ENCODE measurements at regions not wholly inside any gene's neighbourhood (a gene's known extent, or its start where the extent isn't known, plus 50 kb on each side); places are given as distances from the start of the nearest gene placed in this dataset.
"Not testable (repeated sequence)": the region's sequence is repeated elsewhere in the genome, so short reads cannot be mapped to it uniquely, and the experiment has no call there.

DNA sequence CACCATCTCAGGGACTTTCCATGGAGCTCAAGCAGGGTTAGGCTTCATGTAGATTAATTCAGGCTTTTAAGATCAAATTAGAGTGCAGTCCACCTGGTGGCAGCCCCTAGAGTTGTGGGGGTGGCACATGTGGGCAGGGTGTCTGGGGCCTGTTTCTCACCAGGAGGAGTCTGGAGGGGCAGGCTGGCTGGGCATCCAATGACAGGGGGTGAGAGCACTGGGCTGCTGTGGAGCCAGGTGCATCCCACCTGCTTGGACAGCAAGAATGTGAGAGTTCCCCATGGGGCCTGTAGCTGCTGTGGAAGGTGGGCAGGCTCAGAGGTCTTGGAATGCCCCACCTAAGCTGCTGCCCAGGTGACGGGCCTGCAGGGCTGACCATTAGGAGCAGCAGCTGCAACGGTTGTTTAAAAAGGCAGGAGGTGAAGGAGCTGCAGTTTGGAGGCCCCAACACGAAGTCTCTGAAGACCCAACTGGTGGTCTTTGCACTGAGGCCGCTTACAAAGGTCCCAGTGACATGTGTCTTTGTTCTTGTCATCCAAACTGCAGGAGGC is 686.3 kb upstream of the HS6ST1 start:
- DNase-seq = no peak

DNA sequence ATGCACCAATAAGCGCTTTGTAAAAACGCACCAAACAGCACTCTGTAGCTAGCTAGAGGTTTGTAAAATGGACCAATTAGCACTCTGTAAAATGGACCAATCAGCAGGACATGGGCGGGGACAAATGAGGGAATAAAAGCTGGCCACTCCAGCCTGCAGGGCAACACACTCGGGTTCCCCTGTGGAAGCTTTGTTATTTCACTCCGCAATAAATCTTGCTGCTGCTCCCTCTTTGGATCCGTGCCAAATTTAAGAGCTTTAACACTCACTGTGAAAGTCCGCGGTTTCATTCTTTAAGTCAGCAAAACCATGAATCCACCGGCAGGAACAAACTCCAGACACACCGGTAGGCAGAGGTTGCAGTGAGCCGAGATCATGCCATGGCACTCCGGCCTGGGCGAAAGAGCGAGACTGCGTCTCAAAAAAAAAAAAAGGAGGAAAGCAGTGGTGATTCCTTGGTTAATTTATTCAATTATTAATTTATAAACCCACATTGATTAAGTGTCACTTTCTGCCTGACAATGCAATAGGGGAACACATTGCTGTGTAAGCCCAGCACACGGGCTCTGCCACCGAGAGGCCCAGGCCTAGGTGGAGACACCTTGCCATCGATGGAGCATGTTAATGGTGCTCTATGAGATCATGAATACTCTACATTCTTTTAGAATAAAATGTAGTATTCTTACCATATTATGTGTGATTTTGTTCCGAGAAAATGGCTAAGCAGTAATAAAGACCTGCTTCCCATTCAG is 687.6 kb upstream of the HS6ST1 start:
- DNase-seq = no peak

DNA sequence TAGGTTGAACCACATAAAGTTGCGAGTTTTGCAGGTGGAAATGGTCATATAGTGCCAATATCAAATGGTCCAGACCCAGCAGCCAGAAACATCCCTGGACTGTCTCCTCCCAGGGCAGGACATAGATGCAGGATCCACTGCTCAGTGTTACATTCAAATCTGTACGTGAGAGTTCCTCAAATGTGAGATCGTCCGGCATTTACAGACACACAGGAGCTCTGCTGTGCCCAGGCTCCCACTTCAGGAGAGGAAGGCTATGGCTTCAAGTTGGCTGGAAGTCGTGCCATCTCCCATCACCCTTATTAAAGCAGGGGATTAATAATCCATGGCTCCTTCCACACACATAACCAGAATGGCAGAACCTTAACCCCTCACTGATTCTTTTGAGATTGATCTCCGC is 688.2 kb upstream of the HS6ST1 start:
- no peak for DNase-seq

DNA sequence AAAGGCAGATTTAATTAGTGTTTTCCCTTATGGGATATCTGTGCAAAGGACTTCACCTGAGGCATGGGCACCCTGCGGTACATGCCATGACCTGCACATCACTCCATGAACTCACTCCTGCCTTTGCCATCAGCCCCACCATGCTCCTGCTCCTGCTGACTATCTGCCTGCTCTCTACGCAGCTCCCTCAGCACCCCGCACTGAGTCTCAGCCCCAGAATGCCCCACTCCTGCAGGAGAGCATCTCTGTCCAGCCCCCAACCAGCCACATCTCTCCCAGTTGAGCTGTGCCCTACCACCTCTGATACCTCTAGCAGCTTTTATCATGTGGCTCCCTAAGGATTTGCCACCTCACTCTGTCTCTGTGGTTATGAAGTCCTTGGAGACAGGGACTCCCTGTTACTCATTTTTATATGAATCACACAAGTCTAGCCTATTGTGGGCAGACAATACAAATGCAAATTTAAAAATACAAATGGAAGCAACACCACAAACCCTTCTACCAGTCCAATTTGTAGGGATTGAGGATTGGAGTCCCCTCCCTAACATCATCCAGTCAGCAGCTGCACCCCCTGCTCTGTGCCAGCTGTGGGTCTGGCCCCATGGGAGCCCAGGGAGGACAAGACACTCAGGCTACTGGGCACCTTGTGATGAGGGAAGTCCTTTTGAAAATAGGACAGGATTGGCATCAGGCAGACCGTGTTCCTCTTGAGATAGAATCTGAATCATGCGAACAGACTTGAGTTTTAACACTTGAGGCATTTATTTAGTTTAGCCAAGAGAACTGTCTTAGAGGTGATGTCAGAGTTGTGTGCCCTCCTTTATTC is 689.6 kb upstream of the HS6ST1 start:
- DNase-seq = no peak

DNA sequence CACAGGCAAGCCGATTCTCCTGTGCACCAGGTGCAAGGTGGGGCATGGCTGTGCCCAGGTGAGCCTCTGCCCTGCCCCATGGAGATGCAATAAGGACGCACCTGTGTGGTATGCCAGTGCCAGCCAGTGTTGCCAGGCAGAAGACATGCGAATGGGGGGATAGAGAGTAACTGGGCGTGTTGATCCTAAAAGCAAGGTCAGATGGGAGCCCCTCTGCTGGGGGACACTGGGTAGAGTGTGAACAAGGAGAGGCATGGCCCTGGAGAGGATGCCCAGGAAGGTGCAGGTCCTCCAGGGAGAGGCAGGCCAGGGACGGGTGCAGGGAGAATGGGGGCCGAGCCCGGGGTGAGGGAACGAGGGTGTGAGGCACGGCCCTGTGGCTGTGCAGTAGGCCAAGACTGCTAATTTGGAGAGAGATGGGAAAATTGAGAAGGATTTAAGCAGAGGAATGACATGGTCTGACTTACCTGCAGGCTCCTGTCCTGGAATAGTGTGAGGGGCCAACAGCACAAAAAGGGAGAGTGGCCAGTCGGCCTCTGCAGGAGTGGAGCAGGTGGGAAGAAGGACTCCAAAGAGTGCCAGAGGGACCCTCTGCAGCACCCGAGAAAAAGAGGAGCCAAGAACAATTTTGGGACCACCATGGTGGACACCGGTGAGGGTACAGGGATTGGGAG is 690.4 kb upstream of the HS6ST1 start:
- DNase-seq = no peak

DNA sequence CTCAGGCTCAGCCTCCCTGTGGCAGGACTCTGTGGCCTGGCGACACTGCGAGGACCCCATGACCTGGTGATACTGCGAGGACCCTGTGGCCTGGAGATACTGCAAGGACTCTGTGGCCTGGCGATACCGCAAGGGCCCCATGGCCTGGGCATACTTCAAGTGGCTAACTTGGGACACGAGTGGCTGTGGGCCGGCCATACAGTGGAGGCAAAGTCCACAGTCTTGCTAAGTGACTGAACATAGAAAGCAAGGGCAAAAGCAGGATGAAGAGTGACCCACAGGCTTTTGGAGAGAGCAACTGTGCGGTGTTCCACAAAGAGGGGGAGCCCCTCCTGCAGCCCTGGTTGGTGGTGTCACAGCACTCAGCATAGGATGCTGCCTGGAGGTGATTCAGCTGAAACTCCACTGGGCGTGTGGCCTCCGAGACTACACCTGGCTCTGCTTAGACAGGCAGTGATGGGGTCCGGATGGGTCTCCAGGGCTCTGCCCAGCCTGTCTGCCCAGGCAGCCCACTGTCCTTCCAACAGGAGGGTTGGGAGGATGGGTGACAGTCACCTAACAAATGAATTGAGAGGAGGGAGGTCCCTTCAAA is 691.0 kb upstream of the HS6ST1 start:
- DNase-seq = no peak

DNA sequence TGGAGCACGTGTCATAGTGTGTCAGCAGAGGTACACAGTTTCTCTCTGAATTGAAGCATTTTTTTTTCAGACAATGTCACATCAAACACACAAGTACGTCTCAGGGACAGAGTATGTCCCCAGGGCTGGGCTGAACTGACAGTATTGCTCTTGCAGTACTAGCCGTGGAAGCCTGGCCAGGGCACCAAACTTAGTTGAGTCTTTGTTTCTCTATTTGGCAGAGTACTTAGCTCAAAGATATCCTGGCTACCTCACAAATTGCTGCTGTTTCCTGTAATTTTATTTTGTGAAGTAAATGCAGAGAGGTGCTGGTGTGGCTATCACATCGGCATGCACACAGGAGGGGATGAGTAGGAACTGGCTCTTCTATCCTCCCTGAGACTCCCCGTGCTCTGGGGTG is 691.6 kb upstream of the HS6ST1 start:
- no peak for DNase-seq

DNA sequence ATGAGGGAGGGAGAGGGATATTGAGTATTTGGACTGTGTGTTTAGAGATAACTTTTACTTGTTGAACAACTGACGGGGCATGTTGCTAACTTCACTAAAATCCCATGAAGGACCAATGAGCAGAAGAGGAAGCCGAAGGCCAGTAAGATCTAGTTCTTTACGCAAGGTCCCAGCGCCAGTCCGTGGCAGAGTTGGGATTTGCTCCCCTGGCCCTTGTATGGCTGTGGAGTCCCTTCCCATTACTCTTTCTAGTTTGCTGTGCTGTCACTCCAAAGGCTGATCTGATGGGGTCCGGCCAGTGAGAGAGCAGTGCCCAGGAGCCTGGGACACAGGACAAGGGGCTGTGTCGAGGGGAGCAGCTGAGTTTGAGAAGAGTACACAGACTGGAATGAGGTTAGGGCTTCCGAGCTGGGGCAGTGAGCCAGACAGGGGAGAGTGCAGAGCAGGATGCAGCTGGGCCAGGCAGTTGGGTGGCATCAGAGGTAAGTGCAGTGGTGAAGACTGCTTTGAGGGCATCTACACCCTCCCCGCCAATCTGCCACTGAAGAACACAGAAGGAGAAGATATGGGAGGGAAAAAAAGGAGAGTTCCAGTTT is 692.9 kb upstream of the HS6ST1 start:
- no peak for DNase-seq

DNA sequence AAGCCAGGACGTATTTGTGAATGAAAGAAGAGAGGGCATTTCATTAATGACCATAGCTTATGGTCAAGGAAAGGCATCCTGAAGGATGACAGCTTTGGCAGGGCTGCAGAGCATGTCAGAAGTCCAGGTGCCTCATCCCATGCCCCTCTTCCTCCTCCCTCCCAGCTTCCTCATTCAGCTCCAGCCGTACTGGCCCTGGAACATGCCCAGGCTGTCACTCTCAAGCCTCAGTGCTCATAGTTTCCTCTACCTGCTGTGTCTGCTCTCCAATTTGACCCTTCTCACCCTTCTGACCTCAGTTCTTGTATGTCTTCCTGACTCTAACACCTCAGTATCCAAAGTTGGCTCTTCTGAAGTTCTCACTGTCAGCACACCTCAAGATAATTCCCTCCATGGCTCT is 695.8 kb upstream of the HS6ST1 start:
- DNase-seq = no peak

DNA sequence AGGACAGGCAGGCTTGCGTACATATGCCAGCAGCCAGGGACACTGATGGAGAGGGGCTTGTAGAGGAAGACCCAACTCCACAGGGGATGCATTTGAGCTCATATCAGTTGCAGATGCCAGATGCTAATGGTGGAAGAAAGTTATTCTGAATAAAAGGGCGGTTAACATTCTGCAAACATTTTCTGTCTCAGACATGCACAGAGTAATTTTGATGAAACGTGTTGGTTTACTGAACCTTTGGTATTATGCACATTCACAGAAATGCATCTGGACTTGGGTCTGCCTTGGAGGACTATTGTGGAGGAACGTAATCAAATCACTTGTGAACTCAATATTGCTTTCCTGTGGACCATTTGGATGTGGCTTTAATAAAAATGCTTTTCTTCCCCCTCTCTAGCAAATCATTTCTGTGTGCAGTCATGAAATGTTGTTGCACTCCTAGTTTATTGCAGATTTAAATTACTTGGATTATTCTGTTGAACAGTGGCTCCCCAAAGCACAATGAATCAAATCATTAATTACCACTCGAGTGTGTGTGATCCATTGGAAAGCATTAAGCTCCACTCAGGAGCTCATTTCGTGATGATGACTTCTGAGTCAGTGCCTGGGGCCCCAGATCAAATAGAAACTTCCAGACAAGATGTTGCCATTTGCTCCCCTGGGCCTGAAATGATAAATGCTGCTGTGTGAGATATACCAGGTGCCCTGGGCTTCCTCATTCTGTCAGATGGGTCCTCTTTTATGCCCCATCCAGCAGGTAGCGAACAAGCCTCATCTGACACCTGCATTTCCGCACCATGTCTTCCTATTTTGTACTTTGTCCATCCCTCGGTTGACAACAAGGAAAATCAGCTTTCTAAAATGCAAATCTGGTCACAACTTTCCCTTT is 697.0 kb upstream of the HS6ST1 start:
- DNase-seq = no peak

DNA sequence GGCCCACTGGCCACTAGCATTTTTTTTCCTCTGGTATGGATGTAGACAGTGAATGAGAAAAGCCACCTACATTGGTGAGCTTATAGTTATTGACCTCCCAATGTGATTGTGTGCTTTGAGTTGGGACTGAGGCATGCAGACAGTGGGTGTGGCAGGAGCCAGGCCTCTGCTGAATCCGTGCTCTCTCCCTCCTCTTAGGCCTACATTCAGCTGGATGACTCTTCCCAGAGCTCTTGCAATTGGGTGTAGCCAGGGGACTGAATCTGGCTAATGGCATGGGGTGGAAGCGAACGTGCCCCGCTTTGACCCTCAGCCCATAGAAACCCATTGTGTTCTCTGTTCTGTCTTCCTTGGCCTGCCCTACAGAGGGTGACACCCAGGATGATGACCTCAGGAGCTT is 698.3 kb upstream of the HS6ST1 start:
- no peak for DNase-seq

DNA sequence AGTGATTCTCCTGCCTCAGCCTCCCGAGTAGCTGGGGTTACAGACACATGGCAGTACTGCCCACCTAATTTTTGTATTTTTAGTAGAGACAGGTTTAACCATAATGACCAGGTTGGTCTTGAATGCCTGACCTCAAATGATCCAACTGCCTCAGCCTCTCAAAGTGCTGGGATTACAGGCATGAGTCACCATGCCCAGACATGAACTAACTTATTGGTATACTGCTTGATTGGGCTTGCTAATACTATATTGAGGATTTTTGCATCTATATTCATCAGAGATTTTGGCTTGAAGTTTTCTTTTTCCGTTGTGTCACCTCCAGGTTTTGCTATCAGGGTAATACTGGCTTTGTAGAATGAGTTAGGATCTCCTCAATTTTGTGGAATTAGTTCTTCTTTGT is 706.1 kb upstream of the HS6ST1 start:
- DNase-seq = no peak

DNA sequence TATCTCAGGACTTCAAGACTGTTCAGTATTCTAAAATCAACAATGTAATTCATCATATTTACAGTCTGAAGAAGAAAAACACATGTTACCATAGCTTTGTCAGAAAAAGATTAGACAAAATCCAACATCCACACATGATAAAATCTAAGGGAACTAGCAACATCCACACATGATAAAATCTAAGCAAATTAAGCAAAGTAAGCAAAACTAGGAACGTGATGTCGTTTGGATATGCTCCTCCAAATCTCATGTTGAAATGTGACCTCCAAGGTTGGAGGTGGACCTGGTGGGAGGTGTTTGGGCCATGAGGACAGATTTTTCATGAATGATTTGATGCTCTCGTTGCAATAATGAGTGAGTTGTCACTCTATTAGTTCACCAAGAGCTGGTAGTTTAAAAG is 717.3 kb upstream of the HS6ST1 start:
- no peak for DNase-seq

DNA sequence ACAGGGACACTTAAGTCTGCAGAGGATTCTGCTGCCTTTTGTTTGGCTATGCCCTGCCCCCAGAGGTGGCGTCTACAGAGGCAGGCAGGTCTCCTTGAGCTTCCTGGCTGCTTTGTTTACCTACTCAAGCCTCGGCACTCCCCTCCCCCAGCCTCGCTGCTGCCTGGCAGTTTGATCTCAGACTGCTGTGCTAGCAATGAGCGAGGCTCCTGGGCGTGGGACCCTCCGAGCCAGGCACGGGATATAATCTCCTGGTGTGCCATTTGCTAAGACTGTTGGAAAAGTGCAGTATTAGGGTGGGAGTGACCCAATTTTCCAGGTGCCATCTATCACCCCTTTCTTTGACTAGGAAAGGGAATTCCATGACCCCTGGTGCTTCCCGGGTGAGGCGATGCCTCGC is 725.0 kb upstream of the HS6ST1 start:
- not testable (repeated sequence) for DNase-seq

DNA sequence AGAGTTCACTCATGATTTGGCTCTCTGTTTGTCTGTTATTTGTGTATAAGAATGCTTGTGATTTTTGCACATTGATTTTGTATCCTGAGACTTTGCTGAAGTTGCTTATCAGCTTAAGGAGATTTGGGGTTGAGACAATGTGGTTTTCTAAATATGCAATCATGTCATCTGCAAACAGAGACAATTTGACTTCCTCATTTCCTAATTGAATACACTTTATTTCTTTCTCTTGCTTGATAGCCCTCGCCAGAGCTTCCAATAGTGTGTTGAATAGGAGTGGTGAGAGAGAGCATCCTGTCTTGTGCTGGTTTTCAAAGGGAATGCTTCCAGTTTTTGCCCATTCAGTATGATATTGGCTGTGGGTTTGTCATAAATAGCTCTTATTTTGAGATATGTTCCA is 727.8 kb upstream of the HS6ST1 start:
- not testable (repeated sequence) for DNase-seq

DNA sequence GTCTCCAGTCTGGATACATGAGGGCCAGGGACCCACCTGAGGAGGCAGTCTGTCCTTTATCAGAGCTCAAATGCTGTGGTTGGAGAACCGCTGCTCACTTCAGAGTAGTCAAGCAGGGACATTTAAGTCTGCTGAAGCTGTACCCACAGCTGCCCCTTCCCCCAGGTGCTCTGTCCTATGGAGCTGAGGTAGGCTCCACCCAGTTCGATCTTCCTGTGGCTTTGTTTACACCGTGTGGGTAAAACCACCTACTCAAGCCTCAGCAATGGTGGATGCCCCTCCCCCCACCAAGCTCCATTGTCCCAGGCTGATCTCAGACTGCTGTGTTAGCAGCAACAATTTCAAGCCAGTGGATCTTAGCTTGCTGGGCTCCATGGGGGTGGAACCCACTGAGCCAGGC is 731.4 kb upstream of the HS6ST1 start:
- DNase-seq = no peak

DNA sequence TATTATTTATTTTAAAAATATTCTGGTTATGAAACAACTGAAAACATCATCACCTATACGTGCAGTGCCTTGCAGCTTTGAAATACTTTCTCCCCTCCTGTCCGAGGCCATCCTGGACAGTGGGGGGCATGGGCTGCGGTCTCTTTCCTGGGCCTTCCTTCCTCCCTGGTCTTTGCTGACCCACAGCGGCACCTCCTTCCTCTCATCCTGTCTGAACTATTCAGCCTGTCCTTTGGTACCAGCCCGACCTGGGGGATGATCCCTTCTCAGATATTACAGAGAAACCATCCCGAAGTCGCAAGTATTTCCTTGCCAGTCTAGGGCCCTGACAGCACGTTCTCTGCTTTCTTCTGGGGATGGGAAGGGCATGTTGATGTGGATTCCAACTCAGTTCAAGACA is 736.6 kb upstream of the HS6ST1 start:
- no peak for DNase-seq

DNA sequence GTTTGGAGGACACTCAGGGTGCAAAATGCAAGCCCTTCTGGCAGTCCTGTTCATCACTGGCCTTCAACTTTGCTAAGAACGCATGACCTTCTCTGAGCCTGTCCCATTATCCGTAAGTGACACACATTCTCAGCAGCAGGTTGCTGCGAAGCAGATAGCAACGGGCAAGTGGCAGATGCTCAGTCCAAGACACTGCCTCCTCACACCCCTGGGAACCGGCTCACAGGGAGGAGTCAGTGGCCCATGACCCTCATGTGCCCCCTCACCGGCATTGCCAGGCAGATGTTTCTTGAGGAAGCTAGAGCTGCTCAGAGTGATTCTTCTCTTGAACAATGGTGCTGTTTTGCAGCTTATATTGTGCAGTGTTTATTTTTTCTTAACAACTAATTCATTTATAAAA is 737.2 kb upstream of the HS6ST1 start:
- no peak for DNase-seq

DNA sequence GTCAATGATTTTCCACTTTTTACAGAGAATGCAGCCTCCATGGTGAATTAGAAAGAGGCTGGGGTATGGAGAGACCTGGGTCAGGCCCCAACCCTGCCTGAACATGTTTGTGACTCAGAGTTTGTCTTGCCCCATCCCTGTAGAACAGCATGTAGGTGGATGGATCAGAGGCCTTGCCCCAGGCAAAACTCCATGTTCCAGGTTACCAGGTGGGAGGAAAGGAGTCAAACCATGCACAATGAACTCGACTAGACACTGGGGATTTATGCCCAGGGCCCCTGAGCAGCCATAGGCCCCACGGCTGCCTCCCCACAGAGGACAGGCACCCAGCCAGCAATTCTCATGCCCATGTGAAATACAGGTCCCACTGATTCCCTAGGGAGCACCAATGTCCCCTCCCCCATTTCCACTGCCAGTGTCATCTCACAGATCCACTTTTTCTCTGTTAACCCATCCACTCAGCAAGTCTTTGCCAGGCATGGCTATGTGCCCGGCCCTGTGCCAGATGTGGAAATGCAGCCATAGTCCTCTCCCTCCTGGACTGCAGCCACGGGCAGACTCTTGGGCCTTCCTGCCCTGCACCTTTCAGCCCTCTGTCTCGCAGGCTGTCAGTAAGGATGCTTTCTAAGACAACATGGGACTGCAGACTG is 737.8 kb upstream of the HS6ST1 start:
- DNase-seq = no peak

DNA sequence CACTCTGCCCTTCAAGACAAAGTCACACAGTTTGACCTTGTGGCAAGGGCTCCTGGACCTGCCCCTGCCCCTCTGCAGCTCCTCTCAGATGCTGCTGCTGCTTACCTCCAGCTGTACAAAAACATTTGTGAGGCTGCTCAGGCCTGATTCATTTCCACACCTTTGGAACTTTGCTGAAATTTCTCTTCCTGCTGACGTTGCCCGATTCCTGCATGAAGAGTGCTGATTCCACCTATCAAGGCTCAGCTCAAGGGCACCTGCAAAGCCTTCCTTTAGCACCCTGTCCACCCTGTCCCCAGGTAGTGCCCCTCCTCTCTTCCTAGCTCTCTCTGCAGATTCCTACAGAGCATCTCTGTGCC is 738.3 kb upstream of the HS6ST1 start:
- no peak for DNase-seq

DNA sequence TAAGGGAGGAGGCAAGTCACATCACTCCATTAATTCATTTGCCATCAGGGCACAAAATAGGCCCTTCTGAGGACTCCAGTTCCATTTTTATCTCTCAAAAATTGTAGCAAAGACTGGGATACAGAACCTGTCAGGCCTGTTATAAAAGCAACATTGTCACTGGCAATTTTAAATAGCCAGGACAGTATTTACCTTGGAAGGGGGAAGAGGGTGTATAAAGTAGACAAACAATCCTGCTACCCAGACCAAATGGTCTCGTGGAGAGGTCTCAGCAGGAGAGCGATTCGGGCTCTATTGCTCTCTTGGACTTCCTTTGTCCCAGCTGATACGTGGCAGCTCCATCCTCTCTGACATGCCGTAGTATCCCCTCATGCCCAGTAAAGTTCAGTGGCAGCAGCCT is 740.3 kb upstream of the HS6ST1 start:
- no peak for DNase-seq
